ENCODE measurements at regions not wholly inside any gene's neighbourhood (a gene's known extent, or its start where the extent isn't known, plus 50 kb on each side); places are given as distances from the start of the nearest gene placed in this dataset.

DNA sequence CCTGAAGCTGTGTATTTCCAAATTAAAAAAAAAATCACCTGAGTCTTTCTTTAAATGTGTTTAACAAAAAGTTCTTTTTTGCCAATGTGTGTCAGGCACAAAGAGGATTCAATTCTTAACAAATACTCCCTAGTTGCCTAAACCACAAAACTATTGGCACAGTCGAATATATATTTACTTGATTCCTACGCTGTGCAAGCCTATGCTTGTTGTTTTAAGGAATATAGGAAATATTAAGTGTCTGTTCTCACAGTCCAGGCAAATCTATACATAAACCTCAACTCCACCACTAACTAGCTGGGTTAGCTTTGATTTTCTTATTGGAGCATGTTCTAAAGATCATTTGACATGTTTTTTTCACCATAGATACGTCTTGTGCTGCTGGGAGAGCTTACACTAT lies 571.0 kb downstream of the PYDC2 start:
- TF ChIP-seq POLR2A (IDR thresholded peaks at IDR 0.05), result no peak
- TF ChIP-seq, protein P1, sequence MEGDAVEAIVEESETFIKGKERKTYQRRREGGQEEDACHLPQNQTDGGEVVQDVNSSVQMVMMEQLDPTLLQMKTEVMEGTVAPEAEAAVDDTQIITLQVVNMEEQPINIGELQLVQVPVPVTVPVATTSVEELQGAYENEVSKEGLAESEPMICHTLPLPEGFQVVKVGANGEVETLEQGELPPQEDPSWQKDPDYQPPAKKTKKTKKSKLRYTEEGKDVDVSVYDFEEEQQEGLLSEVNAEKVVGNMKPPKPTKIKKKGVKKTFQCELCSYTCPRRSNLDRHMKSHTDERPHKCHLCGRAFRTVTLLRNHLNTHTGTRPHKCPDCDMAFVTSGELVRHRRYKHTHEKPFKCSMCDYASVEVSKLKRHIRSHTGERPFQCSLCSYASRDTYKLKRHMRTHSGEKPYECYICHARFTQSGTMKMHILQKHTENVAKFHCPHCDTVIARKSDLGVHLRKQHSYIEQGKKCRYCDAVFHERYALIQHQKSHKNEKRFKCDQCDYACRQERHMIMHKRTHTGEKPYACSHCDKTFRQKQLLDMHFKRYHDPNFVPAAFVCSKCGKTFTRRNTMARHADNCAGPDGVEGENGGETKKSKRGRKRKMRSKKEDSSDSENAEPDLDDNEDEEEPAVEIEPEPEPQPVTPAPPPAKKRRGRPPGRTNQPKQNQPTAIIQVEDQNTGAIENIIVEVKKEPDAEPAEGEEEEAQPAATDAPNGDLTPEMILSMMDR (IDR thresholded peaks at IDR 0.05 in 8 of 11, conservative IDR thresholded peaks at IDR 0.05 in 3 of 11), result no peak
- no peak for TF ChIP-seq POLR2AphosphoS5 (IDR thresholded peaks at IDR 0.05)

All from spleen (tissue), 7 donors.